ENCODE measurements at regions not wholly inside any gene's neighbourhood (a gene's known extent, or its start where the extent isn't known, plus 50 kb on each side); places are given as distances from the start of the nearest gene placed in this dataset.
"Not testable (repeated sequence)": the region's sequence is repeated elsewhere in the genome, so short reads cannot be mapped to it uniquely, and the experiment has no call there.

- DNase-seq (ENCODE audit: low spot score) (no peak), FAIRE-seq (no peak)
Measured at GRCh38 chr3:80366808-80367548, 599.2 kb upstream of the ROBO1 start.

GRCh38 chr3:80357761-80358160 is 590.0 kb upstream of the ROBO1 start:
- FAIRE-seq, result no peak
- DNase-seq (ENCODE audit: low spot score), result no peak

- no peak for DNase-seq (ENCODE audit: low spot score)
- FAIRE-seq, result no peak
Measured at GRCh38 chr3:80355144-80355543, 587.3 kb upstream of the ROBO1 start.

- DNase-seq (ENCODE audit: low spot score) (no peak), FAIRE-seq (no peak)
Measured at GRCh38 chr3:80351201-80351600, 583.4 kb upstream of the ROBO1 start.

GRCh38 chr3:80350771-80351170 is 583.0 kb upstream of the ROBO1 start:
- FAIRE-seq, result no peak

GRCh38 chr3:80338366-80338765 is 570.6 kb upstream of the ROBO1 start:
- DNase-seq (ENCODE audit: low spot score), result no peak
- FAIRE-seq, result no peak

More at GRCh38 chr3:80350771-80351170, 583.0 kb upstream of the ROBO1 start:
- no peak for DNase-seq (ENCODE audit: low spot score)

GRCh38 chr3:80334534-80334933 is 566.7 kb upstream of the ROBO1 start:
- no peak for DNase-seq (ENCODE audit: low spot score)
- no peak for FAIRE-seq

DNA sequence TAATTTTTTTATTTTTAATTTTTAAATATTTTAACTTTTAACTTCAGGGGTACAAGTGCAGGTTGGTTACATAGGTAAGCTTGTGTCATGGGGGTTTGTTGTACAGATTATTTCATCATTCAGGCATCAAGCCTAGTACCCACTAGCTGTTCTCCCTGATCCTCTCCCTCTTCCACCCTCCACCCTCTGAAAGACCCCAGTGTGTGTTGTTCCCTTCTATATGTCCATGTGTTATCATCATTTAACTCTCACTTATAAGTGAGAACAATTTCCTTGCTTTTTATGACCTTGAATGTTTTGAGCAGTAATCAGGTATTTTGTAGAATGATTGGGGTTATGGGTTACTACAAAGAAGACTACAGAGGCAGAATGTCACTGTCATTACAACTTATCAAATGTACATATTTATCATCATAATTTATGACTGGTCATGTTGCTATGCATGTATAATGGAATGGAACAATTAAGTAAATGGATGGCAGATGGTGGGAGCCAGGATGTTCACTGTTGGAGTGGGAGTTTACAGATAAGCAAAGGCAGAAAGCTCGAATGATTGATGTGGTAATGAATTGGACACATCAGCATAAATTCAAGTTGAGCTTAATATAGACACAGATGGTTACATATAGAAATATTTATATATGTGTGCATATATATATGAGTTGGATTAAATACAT is 563.8 kb upstream of the ROBO1 start:
- DNase-seq (ENCODE audit: low spot score) (no peak), FAIRE-seq (no peak)

- FAIRE-seq; DNase-seq (ENCODE audit: low spot score): not testable (repeated sequence)
Measured at GRCh38 chr3:80314541-80314940, 546.7 kb upstream of the ROBO1 start.

DNA sequence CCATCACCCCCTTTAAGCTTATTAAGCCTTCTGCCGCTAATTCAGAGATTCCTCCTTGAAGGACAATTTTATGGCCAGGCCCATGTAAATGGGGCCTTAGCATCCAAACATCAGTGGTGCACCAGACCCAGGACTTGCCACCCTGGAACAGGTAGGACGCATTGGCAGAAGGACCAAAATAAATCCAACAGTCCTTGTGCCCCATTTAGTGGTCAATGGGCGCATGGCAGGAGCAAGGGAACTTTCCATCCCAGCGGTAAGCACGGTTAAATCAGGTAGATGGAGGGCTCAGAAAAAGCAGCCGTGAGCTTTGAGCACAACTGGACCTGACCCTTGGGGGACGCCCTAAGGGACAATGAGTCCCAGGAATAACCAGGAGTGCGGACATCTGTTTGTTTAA is 540.8 kb upstream of the ROBO1 start:
- FAIRE-seq (no peak), DNase-seq (ENCODE audit: low spot score) (no peak)

- DNase-seq (ENCODE audit: low spot score), result no peak
- no peak for FAIRE-seq
Measured at GRCh38 chr3:80307844-80308243, 540.0 kb upstream of the ROBO1 start.

DNA sequence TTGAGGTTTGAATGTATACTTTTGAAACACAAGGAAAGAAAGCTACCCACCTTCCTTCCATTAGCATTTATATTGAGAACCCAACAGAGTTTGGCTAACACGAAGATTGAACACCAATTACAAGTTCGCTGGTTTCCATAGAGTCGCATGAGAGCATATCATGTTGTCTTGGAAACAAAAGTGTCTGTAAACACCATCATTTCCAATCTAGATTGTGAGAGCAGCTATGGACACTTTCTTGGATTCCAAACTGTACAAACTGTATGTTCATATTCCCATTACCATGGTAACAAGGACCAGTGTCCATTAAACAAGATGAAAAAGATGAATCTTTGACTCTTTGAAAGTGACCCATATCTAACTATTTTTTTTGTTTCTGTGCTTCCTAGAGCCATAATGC is 529.9 kb upstream of the ROBO1 start:
- no peak for FAIRE-seq
- DNase-seq (ENCODE audit: low spot score), result no peak

DNA sequence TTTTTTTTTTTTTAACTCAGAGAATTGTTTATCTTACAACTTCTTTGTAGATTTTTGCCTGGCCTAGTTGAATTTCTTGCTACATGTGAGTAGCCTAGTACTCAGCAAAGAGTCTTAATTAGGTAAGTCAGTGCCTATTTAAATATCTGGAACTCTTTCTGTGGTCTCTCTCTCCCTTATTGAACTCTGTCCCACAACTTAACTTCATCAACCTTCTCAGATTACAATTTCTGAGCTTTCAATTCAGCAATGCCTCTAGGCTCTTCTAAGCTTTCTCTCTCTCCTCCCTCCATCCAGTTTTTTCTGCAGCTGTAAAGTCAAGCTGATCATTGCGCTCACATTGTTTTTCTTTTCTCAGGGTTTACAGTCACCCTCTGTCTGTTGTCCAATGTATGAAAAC is 517.6 kb upstream of the ROBO1 start:
- DNase-seq (ENCODE audit: low spot score) (no peak), FAIRE-seq (no peak)

DNA sequence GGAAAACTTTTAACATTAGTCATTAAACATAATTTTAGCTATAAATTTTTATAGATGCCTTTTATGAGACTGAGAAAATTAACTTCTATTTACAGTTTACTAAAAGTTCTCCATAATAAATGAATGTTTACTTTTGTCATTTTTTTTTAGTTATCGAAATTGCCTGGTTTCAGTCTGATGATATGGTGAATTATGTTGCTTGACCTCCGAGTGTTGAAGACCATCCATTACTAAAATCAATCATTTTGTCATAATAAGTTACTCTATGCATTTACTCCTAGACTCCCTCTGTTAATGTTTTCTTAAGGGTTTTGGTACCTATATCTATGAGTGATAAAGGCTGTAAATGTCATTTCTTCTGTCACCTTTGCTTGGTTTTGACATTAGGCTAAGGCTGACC is 516.0 kb upstream of the ROBO1 start:
- DNase-seq (ENCODE audit: low spot score) (no peak), FAIRE-seq (no peak)

DNA sequence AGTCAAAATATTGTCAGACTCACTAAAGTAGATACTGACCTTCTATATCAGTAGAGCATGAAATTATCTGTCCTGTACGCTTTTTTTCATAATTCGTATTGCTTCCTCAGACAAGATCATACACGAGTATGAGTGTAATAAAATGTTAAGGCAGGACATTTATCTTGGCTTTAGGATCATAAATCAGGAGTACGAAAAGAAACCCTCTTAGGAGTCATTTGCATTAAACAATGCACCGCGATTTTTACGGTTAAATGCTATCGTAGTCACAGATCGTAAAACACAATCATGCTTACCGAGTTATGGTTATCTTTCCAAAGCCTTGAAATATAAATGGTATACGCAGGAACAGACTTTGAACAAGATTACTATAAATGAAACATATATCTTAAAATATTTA is 510.3 kb upstream of the ROBO1 start:
- DNase-seq (ENCODE audit: low spot score), result no peak
- no peak for FAIRE-seq

DNA sequence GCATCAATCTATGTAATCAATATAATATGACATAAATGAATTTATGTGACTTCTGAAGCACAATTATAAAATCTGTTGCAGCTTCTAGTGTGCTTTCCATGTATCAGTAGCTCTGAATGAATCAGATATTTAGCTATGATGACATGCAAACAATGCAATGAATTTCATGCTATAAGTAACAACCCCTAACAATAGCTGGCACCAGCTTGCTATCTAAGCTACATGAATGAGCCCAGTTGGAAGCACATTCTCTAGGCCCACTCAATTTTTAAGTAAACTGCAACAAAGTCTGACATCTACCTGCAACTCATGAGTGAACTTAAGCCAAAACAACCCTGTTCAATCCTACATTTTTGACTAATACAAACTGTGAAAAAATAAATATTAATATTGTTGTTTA is 507.3 kb upstream of the ROBO1 start:
- no peak for FAIRE-seq
- DNase-seq (ENCODE audit: low spot score), result no peak

DNA sequence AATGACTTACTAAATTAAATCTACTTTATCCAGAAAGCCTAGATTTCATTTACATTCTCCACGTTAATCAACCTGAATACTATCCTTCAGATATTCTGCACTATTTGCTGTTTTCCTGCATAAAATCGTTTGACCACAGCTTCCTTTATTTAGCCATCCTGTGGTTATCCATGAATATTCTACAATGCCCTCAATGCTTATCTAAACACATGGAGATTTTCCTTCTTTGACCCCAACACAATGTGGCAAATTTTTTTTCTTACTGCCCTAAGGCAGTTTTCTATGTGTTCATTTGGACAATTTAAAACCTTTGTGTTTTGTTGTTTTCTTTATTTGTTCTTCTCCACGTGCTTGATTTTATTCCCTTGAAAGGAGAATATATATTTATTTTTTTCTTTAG is 495.5 kb upstream of the ROBO1 start:
- no peak for FAIRE-seq
- no peak for DNase-seq (ENCODE audit: low spot score)

- DNase-seq (ENCODE audit: low spot score) (no peak), FAIRE-seq (no peak)
Measured at GRCh38 chr3:80261082-80261481, 493.3 kb upstream of the ROBO1 start.

- FAIRE-seq (no peak), DNase-seq (ENCODE audit: low spot score) (no peak)
Measured at GRCh38 chr3:80259736-80260135, 491.9 kb upstream of the ROBO1 start.

- FAIRE-seq (no peak), DNase-seq (ENCODE audit: low spot score) (no peak)
Measured at GRCh38 chr3:80252113-80252512, 484.3 kb upstream of the ROBO1 start.

DNA sequence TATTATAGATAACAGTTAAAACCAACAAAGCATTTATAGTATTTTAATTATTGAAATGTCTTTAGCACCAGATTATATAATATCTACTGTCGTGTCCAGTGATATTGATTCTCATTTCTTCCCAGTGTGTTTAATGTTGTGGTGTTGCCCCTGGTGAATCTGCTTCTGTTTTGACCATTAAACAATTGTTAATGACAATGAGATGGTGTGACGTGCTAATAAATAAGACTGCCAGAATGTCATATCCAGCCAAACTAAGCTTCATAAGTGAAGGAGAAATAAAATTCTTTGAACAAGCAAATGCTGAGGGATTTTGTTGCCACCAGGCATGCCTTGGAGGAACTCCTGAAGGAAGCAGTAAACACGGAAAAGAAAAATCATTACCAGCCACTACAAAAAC is 480.0 kb upstream of the ROBO1 start:
- no peak for DNase-seq (ENCODE audit: low spot score)
- FAIRE-seq, result no peak

DNA sequence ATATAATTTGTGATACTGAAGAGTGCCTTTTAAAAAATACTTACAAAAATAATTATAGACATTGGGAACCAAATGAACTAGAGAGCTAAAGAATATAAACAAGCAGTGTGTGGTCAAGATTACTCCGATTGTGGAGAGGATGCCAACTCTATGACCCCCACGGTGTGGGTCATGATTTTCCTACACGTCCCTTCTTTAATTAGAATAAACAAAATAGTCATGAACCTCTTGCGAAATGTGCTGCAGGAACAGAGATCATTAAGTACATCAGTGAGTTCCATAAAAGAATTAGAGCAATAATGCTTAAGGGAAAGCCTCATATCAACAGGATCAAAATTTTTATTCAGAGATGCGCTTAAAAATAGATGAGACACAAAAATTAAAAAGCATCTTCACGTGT is 476.6 kb upstream of the ROBO1 start:
- FAIRE-seq (no peak), DNase-seq (ENCODE audit: low spot score) (no peak)

DNA sequence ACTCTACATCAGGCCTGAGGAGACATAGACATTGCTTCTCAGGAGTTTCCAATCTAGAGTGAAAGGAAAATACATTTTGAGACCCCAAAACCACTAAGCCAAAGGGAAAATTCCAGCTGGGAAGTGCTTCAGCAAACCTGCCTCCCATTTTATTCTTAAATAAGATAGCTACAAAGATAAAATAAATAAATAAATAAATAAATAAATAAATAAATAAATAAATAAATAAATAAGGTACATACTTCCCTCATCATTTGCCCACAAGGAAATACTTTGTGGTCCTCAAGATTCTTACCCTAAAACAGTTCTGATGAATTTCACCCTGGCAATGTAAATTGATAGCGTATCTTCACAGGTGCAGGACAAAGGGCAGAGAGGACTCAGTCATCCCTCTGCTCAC is 474.0 kb upstream of the ROBO1 start:
- FAIRE-seq (no peak), DNase-seq (ENCODE audit: low spot score) (no peak)

All from urothelium cell line (cell line).